MM.1S (cell line): ENCODE measurements at regions not wholly inside any gene's neighbourhood (a gene's known extent, or its start where the extent isn't known, plus 50 kb on each side); places are given as distances from the start of the nearest gene placed in this dataset.

Source experiments
- CTCF ChIP-seq: fragments of 300-600 bp; sonication (generic); IDR thresholded peaks from 2 replicates; pipeline ENCODE4 v1.5.1; 2016; ENCODE audit warnings: antibody characterized with exemption, low read length, mixed read lengths
- EZH2phosphoT487 ChIP-seq: fragments of 300-600 bp; sonication (generic); IDR thresholded peaks from 2 replicates; pipeline ENCODE4 v1.6.1; 2018; ENCODE audit warnings: antibody characterized with exemption, low read length

DNA sequence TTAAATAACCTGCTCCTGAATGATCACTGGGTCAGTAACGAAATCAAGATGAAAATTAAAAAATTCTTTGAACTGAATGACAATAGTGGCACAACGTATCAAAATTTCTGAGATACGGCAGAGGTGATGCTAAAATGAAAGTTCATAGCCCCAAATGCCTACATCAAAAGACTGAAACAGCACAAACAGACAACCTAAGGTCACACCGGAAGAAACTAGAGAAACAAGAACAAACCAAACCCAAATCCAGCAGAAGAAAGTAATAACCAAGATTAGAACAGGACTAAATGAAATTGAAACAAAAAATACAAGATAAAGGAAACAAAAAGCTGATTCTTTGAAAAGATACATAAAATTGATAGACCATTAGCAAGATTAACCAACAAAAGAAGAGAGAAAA, 324.1 kb downstream of the RBM26 start:
- no peak for TF ChIP-seq EZH2phosphoT487
- no peak for TF ChIP-seq CTCF
